HEK293 (cell line): ENCODE measurements at regions not wholly inside any gene's neighbourhood (a gene's known extent, or its start where the extent isn't known, plus 50 kb on each side); places are given as distances from the start of the nearest gene placed in this dataset.

Experiments
- HOXD13 ChIP-seq: sonication (generic); formaldehyde crosslinking; IDR thresholded peaks from 2 replicates; pipeline ENCODE4 v1.8.0; 2022; ENCODE audit warnings: missing genetic modification reagents, borderline replicate concordance
- REST ChIP-seq: fragments of 450-650 bp; formaldehyde crosslinking; IDR thresholded peaks from 2 replicates; pipeline ENCODE4 v1.5.1; 2016; ENCODE audit warnings: missing biosample characterization, missing genetic modification characterization
- TCF7L2 ChIP-seq: IDR thresholded peaks from 2 replicates; pipeline ENCODE4 v1.6.1; 2011; ENCODE audit warnings: low read depth, mild to moderate bottlenecking, inconsistent platforms, low read length, moderate library complexity, borderline replicate concordance
- WT1 ChIP-seq: fragments of 450-650 bp; formaldehyde crosslinking; IDR thresholded peaks from 2 replicates; pipeline ENCODE4 v1.5.1; 2016; ENCODE audit warnings: missing biosample characterization, missing genetic modification characterization
- ZBTB20 ChIP-seq: fragments of 450-650 bp; formaldehyde crosslinking; IDR thresholded peaks from 2 replicates; pipeline ENCODE4 v1.5.1; 2016; ENCODE audit warnings: missing biosample characterization, missing genetic modification characterization
- ZBTB49 ChIP-seq: fragments of 450-650 bp; formaldehyde crosslinking; IDR thresholded peaks from 2 replicates; pipeline ENCODE4 v1.5.1; 2016; ENCODE audit warnings: missing biosample characterization, missing genetic modification characterization, low read depth
- ZNF146 ChIP-seq: fragments of 450-650 bp; formaldehyde crosslinking; IDR thresholded peaks from 2 replicates; pipeline ENCODE4 v1.5.1; 2016; ENCODE audit warnings: missing biosample characterization, missing genetic modification characterization
- ZNF157 ChIP-seq: fragments of 450-650 bp; formaldehyde crosslinking; IDR thresholded peaks from 2 replicates; pipeline ENCODE4 v1.5.1; 2016; ENCODE audit warnings: missing biosample characterization, missing genetic modification characterization
- ZNF266 ChIP-seq: fragments of 450-650 bp; formaldehyde crosslinking; IDR thresholded peaks from 2 replicates; pipeline ENCODE4 v1.5.1; 2016; ENCODE audit warnings: missing biosample characterization, missing genetic modification characterization, low read depth
- ZNF433 ChIP-seq: fragments of 450-650 bp; formaldehyde crosslinking; IDR thresholded peaks from 2 replicates; pipeline ENCODE4 v1.5.1; 2016; ENCODE audit warnings: missing biosample characterization, missing genetic modification characterization, low read depth
- TF ChIP-seq, protein P1 (sequence below): fragments of 450-650 bp; formaldehyde crosslinking; IDR thresholded peaks from 2 replicates; pipeline ENCODE4 v1.5.1; 2016; ENCODE audit warnings: missing biosample characterization, missing genetic modification characterization
- TF ChIP-seq, protein P2 (sequence below): fragments of 450-650 bp; formaldehyde crosslinking; IDR thresholded peaks from 2 replicates; pipeline ENCODE4 v1.5.1; 2016; ENCODE audit warnings: missing biosample characterization, missing genetic modification characterization

DNA sequence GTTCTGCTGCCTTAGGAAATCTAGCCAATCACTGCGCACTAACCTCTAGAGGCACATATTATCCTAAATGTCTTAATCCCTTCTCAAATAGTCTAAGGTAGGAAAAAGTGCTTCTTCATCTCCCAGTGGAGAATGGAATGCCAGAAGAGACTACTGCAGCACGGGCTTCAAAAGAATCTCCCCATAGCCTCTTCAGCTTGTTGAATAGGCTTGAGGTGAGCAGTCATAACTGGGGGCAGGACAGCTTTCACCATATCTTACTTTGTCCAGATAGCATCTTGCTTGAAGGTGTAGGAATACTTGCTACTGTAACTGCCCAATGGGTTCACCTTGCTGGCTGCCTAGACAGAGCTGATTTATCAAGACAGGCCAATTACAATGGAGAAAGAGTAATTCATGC, 88.8 kb downstream of the MBL2 start:
- no peak for TF ChIP-seq TCF7L2
- no peak for TF ChIP-seq ZNF146 (tag by site-specific recombination)
- TF ChIP-seq, protein P1, sequence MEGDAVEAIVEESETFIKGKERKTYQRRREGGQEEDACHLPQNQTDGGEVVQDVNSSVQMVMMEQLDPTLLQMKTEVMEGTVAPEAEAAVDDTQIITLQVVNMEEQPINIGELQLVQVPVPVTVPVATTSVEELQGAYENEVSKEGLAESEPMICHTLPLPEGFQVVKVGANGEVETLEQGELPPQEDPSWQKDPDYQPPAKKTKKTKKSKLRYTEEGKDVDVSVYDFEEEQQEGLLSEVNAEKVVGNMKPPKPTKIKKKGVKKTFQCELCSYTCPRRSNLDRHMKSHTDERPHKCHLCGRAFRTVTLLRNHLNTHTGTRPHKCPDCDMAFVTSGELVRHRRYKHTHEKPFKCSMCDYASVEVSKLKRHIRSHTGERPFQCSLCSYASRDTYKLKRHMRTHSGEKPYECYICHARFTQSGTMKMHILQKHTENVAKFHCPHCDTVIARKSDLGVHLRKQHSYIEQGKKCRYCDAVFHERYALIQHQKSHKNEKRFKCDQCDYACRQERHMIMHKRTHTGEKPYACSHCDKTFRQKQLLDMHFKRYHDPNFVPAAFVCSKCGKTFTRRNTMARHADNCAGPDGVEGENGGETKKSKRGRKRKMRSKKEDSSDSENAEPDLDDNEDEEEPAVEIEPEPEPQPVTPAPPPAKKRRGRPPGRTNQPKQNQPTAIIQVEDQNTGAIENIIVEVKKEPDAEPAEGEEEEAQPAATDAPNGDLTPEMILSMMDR: no peak
- no peak for TF ChIP-seq ZNF266 (tag by site-specific recombination)
- no peak for TF ChIP-seq ZNF433 (tag by site-specific recombination)
- TF ChIP-seq WT1 (tag by site-specific recombination): no peak
- TF ChIP-seq REST: no peak
- TF ChIP-seq, protein P2, sequence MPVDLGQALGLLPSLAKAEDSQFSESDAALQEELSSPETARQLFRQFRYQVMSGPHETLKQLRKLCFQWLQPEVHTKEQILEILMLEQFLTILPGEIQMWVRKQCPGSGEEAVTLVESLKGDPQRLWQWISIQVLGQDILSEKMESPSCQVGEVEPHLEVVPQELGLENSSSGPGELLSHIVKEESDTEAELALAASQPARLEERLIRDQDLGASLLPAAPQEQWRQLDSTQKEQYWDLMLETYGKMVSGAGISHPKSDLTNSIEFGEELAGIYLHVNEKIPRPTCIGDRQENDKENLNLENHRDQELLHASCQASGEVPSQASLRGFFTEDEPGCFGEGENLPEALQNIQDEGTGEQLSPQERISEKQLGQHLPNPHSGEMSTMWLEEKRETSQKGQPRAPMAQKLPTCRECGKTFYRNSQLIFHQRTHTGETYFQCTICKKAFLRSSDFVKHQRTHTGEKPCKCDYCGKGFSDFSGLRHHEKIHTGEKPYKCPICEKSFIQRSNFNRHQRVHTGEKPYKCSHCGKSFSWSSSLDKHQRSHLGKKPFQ: no peak
- no peak for TF ChIP-seq HOXD13 (CRISPR knock-in tag)
- TF ChIP-seq ZNF157: no peak
- no peak for TF ChIP-seq ZBTB49 (tag by site-specific recombination)
- no peak for TF ChIP-seq ZBTB20
